ENCODE measurements at regions not wholly inside any gene's neighbourhood (a gene's known extent, or its start where the extent isn't known, plus 50 kb on each side); places are given as distances from the start of the nearest gene placed in this dataset.
A peak's percentile ranks its signal among the peaks of the same experiment; 100 is the strongest.

DNA sequence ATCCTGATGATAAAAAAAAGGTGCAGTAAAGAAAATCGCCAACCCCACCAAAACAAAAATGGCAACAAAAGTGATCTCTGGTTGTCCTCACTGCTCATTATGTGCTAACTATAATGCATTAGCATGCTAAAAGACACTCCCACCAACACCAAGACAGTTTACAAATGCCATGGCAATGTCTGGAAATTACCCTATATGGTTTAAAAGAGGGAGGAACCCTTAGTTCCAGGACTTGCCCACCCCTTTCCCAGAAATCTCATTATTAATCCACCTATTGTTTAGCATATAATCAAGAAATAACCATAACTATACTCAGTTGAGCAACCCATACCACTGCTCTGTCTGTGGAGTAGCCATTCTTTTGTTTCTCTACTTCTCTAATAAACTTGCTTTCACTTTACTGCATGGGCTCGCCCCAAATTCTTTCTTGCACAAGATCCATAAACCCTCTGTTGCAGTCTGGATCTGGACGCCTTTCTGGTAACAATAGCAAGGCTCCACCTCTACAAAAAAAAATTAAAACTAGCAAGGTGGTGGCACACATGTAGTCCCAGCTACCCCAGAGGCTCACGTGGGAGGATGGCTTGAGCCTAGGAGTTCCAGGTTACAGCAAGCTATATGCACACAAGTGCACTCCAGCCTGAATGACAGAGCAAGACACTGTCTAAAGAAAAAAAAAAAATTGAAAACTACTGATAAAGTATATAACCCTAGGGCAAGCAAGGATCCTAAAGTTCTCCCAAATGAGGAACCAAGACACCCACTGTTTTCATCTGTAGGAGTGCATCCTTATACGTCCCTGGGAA is 278.8 kb upstream of the JARID2 start:
- no peak for DNase-seq

DNA sequence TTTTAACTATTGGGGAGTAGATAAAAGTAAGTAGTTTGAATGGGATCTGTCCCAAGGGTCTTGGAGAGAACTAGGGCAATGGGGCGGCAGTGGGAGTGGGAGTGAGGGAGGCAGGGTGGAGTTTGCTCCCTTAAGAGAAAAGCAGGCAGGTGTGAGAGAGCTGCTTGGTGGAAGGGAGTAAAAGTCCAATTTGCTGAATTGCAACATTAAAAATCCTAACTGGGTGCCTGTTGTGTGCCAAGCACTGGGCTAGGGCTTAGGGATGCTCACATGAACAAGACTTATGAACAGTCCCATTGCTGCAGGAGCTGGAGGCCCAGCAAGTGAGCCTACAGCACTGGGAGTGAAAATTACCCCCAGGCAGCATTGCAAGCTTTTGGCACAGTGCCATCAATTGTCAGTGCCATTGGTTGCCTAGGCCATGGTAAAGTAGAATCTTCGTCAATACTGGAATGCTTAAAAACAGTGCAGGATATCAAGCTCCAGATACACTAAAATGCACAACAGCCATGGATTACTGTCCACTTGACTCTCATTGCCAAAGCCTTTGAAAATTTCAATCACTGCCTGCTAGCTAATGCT is 277.7 kb upstream of the JARID2 start:
- no peak for DNase-seq

DNA sequence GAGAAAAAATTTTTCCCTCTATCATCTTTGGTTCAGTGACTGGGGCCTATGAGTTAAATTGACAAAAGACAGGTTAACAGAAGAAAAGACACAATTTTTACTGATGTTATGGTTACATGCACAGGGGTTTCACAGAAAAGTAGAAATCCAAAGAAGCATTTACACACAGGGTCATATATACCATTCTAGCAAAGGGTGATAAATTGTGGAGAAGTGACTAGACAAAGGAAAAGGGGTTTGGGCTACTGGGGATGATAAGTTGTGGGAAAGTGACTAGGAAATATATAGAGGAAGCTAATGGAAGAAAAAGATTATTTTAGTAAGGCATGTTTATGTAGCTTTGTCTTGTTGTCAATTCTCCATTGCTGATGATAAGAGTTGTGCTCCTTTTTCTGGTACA is 276.7 kb upstream of the JARID2 start:
- DNase-seq = no peak

DNA sequence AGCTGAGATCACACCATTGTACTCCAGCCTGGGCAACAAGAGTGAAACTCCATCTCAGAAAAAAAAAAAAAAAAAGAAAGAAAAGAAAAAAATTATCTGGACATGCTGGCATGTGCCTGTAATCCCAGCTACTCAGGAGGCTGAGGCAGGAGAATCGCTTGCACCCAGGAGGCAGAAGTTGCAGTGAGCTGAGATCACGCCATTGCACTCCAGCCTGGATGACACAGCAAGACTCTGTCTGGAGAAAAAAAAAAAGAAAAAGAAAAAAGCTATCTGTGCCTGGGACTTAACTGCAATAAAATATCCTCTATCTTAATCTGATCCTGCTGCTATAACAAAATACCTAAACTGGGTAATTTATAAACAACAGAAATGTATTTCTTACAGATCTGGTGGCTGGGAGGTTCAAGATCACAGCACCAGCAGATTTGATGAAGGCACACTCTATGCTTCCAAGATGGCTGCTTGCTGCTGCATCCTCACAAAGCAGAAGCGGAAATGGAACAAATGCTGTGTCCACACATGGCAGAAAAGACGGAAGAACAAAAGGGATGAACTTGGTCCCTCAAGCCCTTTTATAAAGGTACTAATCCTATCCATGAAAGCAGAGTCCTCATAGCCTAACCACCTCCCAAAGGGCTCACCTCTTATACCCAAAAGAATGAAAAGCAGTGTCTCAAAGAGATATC is 273.3 kb upstream of the JARID2 start:
- no peak for DNase-seq

DNA sequence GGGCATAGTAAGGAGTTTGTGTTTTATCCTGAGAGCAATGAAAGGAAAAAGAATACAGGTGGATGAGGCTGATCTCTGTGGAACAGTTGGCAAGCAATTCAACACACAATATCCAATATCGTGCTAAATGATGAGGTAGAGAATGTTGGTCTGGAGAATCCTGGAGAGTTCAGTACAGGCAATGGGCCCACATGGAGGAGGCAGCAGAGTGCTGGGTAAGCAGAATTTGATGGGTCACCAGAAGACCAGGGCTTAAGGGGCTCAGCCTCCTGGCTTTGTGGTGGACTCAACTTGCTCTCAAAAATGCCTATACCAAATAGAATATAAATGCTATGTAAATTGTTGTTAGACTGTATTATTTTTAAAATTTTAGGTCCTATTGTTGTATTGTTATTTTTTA is 271.5 kb upstream of the JARID2 start:
- DNase-seq = no peak

DNA sequence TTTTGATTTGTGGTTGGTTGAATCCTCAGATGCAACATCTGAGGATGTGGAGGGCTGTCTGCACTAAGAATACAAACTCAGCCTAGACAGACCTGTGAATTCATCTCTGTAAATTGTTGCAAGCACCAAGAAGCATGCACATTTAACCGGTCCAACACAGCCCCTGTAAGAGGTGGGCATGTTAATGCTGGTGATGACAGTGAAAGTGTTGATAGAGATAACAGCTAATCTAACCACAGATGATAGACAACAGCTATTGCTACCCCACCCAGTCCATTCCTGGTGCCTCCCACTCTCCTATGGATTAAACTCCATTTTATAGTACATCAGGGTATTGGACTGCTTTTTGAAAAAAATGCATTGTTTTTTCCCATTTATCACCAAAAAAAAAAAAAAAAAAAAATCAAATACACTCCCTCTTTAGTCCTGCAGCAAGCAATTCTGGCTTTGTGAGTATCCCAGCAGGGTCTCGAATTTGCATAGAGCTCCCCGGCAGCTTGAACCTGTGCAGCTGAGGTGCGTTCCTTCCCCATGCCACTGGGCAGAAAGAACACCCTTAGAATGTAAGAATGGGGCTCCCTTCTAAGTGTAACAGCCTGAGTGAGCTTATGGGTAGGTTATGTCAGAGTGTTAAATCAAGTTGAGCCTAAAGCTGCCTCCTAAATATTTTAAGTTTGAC is 270.9 kb upstream of the JARID2 start:
- DNase-seq = no peak

DNA sequence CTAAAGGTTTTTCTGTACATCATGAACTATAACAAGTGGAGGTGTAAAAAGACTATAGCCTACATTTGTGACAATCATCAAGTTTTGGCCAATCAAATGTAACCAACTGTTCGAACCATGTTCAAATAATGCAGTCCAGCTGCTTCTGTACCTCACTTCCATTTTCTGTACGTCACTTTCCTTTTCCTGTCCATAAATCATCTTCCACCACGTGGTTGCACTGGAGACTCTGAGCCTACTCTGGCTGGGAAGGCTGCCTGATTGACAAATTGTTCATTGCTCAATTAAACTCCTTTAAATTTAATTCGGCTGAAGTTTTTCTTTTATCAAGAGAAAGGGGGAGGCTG is 270.4 kb upstream of the JARID2 start:
- peak; percentile 38 for DNase-seq

DNA sequence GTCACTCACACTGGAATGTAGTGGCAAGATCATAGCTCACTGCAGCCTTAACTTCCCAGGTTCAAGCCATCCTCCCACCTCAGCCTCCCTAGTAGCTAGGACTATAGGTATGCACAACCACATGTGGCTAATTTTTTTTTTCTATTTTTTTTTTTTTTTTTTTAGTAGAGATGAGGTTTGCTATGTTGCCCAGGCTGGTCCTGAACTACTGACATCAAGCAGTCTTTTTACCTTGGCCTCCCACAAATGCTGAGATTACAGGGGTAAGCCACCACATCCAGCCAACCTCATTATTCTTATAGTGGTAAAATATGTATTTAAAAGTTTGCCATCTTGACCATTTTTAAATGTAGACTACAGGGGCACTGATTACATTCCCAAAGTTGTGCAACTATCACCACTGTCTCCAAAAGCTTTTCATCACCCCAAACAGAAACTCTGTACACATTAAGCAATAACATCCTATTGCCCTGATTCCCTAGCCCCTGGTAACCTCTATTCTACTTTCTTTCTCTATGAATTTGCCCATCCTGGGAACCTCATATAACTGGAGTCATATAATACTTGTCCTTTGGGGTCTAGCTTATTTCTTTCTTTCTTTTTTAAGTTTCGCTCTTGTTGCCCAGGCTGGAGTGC is 268.0 kb upstream of the JARID2 start:
- DNase-seq = no peak

DNA sequence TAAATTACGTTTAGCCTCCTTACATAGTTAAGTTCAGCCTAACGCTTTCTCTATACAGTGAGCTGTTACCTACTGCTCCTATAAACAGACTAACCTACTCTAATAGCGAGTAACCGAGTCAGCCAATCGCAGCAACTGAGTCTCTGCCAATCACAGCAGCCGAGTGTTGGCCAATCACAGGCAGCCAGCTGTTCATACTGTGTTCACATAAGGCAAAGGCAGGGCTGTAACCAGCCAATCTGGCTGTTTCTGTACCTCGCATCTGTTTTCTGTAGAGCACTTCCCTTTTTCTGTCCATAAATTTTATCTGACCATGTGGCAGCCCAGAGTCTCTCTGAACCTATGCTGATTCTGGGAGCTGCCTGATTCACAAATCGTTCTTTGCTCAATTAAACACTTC is 263.9 kb upstream of the JARID2 start:
- peak; percentile 75 for DNase-seq

DNA sequence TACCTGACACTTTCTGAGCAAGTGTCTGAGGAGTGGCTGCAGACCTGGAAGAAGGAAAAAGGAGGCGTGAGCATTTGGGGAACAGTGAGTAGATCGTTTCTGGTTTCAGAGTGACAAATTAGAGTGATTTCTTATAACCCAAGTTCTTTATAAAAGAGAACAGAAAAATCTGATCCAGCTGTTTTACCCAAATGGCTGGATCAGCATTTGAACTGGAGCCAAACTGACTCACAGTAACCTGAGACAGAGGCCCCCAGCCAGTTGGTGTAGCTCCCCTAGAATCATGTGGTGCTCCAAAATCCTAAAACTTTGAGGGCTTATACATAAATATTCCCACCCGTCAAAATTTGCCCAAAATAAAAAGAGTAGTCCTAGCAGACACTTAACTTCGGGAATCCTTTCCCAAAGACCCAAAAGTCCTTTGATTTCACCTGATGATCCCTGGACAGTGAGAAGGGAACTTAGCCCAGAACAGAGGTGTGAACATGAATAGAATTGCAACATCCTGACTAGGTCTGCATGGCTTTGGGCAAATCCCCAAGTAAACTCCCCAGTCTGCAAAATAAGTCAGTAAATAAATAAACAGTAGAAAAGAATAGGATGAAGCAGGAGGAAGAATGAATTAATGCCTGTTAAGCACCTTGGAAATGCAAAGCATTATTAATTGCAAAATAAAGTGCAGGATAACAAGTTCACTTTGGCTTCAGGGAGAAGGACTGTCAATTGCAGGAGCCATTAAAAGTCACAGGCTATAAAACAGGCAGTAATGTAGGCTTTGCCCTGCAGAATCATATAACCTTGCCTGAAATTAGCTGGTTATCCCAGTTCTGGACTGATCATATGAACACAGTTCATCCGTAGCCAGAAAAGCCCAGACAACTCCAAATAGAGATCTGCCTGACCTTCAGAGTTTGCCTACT is 262.0 kb upstream of the JARID2 start:
- DNase-seq = peak; percentile 62

DNA sequence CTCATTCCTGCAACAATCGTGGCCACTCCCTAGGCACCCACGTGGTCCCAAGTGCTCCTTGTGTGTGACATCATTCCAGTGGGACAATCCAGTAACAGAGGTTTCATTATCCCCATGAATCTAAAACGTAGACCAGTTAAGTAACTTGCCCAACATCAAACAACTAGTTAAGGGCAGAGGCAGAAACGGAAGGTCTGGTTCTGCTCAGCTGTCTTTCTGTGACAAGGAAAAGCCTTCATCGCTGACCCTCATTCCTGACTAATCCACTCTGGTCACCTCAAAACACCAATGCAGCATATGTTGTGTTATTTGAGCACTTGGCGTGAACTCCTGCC is 261.4 kb upstream of the JARID2 start:
- peak; percentile 79 for DNase-seq

DNA sequence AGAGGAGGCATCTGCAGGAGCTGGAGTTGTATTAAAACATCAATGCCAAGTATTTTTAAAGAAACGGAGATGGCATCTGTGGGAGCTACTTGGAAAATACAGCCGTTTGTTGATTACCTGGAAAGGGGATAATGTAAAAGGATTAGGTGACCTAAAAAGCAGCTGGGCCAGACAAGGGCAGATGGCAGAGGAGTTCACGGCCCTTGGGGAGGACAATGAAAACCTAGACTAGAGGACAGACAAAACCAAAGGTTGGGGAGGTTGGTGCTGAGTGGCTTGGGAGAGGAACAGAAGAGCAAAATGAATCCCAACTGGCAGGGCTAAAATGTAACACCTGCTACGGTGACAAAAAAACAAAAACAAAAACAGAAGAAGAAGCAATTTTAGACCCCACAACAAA is 260.5 kb upstream of the JARID2 start:
- peak; percentile 99 for DNase-seq

DNA sequence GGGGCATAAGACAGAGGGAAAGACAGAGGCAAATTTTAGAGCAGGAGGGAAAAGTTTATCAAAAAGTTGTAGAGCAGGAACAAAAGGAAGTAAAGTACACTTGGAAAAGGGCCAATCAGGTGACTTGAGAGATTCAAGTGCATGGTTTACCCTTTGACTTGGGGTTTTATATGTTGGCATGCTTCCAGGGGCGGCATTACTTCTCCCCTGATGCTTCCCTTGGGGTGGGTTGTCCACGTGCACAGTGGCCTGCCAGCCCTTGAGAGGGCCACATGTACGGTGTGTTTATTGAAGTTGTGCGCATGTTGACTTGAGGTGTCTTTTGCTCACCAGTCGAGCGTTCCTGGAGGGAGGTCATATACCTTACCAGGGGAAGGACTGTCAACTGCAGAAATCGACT is 259.5 kb upstream of the JARID2 start:
- DNase-seq = peak; percentile 61

DNA sequence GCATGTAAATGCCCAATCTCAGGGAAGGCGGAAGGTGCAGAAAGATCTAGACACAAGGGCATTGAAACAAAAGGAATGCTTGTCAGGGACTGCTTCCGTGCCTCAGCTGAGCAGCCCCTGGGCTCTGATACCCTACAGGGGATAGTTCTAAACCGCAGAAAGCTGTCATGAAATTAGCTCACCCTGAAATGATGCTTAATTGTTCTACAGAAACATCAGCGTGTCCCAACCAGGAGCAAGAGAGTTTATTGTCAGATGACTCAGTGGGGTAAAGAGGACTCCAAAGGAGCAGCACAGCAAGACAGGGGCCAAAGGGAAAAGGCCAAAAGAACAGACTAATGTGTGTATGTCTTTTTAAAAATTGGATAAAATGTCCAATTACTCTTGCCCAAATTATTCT is 258.4 kb upstream of the JARID2 start:
- DNase-seq = no peak

DNA sequence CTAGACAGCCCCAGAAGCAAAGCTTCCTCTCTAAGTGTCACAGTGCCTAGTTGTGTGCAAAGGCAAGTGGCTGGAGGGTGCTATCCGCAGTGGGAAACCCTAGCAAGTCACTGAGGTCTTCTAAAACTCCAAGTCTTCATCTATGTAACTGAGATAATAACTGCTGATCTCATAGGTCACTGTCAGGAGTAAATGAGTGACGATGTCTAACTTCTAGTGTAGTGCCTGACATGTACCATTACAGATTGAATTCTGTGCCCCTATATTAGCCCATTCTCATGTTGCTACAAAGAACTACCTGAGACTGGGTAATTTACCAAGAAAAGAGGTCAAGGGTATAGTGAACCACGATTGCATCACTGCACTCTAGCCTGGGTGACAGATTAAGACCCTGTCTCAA is 253.5 kb upstream of the JARID2 start:
- DNase-seq = no peak

DNA sequence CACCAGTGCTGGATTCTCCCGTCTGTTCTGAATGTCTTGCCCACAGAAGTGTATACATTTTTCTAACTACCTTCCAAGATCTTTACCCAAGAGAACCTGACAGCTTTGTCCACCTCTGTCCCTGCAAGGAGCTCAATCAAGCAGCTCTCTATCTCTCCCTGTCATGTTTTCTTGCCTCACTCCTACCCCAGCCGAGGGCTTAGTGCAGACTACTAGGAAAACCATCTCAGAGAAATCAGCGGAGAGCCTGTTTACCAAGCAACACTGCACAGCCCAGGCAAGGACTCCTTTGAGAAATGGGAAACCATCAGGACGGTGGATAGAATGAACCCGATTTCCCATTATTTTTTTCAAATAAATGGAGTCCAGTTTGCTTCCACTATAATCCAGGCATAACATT is 250.7 kb upstream of the JARID2 start:
- no peak for DNase-seq

DNA sequence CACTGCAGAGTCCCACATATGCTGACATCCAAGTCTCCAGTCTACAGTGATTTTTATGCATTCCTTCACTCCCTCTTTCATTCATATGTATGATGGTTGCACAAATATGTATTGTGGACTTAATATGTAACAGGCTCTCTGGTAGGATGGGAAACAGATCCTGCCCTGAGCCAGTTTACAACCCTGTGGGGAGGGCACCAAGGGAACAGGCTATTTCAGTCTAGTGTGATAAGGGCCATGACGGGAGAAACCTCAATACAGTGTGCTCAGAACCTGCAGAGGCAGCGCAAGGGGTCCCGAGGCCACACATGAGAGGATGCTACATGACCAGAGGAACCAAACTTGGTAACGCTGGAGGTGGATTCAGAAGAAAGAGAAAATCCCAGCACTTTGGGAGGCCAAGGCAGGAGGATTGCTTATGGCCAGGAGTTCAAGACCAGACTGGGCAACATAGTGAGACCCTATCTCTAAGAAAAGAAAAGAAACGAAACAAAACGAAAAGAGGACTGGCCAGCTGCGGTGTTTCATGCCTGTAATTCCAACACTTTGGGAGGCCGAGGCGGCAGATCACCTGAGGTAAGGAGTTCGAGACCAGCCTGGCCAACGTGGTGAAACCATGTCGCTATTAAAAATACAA is 249.8 kb upstream of the JARID2 start:
- DNase-seq = no peak

DNA sequence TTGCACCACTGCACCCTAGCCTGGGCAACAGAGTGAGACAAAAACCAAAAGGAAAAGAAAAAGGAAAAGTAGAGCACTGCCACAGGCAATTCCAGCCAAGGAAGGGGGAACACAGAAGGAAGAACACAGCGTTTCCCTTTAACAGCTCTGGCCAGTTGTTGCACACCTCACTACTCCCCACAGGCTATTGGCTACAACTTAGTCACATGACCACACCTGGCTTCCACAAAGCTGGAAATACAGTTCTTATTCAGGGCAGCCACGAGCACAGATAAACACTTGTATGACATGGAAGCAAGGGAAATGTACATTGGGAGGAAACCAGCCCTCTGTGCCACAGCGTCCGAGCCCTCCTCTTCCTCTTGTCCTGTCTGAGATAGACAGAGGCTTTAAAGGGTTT is 249.0 kb upstream of the JARID2 start:
- no peak for DNase-seq

DNA sequence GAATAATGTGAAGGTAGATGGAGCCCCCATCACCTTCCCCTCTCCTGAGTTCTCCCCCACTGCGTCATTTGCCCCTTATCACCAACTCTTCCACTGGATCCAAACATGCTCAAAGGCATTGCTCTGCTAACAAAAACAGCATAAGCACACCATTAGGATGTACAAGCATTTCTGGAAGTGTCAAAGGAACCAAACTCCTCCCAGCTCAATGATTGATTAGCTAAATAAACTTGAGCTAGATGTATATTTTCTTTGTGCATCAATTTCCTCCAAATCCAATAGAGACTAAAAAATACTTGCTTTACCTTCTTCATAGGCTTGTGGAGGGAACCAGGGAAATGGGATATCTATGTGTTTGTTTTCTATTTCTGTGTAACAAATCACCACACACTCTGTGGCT is 248.4 kb upstream of the JARID2 start:
- no peak for DNase-seq

DNA sequence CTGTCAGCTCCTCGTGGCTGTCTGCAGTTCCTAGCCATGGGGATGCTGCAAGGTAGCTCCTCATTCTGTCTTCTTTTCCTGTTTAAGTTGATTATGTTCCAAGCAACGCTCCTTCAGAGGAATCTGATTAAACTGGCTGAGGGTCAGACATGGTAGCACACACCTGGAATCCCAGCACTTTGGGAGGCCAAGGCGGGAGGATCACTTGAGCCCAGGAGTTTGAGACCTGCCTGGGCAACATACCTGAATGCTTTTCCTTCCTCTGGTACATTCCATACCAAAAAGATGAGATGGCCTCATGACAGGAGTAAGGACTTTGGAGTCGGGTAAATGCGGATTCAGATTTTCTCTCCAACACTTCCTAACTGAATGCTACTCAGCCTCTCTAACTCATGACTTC is 246.8 kb upstream of the JARID2 start:
- DNase-seq = no peak

DNA sequence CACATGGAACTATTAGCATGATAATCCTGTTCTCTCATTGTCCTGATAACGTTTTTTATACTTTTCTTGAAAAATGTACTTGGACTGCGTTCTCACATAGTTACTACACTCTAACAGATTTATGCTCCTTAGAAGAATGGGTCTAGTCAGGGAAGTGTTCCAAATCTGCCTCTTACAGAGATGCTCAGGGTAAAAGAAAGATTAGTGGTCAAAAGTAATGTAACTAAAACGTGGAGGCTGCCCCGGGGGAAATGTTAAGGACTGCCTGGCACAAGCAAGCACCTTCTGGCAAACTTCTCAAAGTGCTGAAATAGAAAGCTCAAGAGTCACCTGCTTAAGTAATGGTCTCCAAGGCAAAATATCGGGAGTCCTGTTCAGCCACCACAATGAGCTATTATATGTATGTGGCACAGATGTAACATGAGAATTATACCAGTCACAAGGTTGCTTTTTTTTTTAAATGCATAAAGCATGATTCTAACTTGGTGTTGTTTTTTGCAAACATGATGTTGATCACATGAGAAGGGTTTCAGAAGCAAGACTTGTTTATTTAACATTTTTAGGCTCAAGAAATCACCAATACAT is 244.5 kb upstream of the JARID2 start:
- peak; percentile 77 for DNase-seq

DNA sequence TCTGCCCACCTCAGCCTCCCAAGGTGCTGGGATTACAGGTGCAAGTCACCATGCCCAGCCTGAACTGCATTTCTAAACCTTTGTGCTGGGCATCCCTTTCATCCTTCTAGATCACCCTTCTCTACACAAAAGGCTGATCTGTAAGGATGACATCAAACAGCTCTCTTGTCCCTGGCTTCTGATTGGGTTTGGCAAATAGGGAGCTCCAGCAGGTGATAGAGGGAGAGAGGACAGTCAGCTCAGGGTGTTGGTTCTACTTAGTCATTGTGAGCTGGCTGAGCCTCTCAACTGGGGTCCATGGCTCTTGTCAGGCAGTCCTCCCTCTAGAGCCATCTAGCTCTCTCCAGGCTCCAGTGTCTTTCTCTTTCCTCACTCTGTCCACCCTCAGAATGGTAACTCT is 237.6 kb upstream of the JARID2 start:
- no peak for DNase-seq

Measured in NCI-H2171 treated with DMSO at 0.1 percent for 48 hours (cell line).